ENCODE measurements at regions not wholly inside any gene's neighbourhood (a gene's known extent, or its start where the extent isn't known, plus 50 kb on each side); places are given as distances from the start of the nearest gene placed in this dataset.

DNA sequence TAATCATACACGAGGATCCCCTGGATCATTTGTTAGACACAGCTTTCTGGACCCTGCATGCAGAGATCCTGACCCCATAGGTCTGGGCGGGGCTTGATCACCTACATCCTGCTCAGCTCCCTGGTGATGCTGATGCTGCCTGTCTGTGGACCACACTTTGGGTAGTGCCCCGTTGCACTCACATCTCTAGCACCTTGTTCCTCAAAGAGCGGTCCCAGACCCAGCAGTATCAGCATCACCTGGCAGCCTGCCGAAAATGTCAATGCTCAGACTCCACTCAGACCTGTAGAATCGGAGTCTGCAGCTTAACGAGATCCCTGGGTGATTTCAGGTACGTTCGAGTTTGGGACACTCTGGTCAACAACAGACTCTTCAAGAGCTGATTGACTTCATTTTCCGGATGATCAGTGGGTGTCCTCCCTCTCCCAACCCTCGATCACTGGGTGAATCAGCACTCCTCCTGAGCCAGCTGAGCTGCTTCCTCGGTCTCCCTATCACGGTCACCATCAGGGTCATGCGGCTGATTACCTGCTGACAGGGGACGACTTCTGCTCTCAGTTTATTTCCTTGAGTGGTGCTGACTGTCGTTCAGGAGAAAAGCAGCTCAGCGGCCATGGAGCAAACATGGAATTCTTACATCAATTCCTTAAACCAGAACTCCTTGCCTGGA lies 150.6 kb upstream of the RAB12 start:
- DNase-seq: no peak

DNA sequence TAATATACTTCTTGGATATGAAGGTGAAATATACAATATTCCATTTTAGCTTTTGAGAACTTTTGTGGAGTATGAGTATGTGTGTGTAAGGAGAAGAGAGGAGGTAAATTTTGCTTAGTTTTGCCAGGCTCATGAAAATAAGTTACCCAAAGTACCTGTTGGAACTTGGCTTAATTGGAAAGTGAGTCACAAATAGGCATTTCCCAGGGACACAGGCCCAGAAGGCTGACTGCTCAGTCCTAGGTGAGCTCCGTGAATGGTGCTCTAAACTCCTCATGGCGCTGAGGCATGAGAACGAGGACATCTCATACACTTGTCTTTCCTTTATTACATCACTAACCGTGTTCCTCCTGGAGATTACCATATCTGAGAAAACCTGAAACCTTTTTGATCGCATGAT lies 148.5 kb upstream of the RAB12 start:
- no peak for DNase-seq

DNA sequence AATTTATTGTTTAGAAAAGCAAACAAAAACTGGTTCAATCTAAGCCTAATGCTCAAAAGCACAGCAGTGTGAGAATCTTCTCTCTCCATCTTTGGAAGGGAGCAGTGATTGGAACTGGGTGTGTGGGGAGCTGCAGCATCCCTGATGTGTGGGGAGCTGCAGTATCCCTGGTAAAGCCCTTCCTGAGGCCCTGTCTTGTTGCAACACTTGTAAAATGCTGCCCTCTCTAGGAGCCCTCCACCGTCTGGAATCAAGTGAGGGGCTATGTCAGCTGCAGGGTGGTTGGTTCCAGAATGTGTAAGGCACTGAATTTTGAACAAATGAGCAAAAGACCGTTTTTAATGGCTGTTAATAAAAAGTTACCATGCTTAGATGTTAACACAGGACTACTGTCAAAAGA lies 147.7 kb upstream of the RAB12 start:
- no peak for DNase-seq

DNA sequence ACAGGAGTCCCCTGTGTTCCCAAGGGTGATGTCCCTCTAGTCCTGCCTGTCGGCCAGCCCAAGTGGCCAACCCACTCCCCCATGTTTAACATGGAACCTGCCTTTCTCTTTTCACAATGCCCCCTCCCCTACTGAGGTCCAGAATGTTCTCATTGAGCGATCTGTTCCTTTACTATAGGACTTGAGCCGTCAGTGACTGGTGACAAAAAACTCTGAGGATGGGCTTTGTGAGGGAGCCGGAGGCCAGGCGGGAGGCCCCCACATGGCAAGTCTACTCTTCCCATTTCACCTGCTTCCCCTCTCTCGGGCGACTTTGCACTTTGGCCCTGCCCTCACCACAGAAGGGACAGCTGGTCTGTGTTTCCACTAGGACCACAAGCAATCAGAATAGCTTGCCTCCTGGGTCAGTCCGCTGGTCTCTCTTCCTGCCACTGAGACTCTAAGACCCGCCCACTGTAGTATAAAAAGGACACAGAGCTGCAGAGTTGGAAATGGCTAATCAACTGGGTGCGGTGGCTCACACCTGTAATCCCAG lies 146.5 kb upstream of the RAB12 start:
- DNase-seq: no peak

DNA sequence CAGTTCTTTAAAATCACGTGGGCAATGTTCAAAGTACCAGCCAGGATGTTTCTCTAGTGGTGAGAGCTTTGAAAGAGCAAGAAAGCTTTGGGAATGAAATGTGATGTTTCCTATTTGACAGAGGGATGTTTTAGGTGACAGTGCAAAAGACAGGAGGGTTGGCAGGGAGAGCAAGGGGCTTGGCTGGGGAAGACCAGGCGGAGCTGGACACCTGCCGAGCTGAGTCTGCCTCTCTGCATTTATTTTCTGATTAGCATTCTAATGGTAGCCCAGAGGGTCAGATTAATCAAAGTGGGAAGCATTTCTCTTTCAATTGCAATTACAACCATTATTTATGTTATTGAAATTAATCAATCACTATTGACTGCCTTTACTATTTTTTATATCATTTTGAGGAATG lies 145.4 kb upstream of the RAB12 start:
- no peak for DNase-seq

DNA sequence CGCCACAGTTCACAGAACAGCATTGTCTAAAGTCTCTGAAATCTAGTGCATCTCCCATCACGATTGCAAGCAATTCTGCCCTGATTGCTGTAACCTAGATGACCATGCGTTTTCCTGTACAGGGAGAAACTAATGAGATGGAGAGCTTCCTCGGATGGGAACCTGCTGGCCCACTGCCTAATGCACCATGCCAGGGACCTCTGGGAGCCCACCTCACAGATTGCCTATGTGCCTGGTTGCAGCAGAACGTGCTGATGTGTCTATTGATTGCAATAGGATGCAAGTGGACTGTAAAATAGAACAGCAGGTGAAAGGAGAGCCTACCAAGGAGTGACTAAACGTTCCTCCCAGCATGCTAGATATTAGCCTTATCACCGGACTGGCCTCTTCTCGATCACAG lies 141.0 kb upstream of the RAB12 start:
- no peak for DNase-seq

DNA sequence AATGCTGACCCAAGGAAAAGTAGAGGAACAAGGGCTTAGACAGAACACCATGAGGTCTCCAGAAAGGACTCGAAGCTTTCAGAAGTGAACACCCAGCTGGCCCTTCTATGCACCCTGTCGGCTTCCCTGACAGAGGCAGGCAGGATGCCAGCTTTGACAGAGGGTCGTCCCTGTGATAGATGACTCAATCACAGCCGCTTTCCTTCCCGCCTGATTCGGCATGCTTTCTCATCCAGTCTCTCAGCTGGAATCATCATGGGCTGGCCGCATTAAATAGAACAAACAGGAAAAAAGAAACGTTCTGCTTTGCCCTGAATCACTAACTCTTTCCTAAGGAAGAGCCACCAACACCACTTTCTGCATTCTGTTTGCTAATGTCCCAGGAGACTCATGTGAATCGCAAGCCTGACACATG lies 140.3 kb upstream of the RAB12 start:
- DNase-seq: no peak

DNA sequence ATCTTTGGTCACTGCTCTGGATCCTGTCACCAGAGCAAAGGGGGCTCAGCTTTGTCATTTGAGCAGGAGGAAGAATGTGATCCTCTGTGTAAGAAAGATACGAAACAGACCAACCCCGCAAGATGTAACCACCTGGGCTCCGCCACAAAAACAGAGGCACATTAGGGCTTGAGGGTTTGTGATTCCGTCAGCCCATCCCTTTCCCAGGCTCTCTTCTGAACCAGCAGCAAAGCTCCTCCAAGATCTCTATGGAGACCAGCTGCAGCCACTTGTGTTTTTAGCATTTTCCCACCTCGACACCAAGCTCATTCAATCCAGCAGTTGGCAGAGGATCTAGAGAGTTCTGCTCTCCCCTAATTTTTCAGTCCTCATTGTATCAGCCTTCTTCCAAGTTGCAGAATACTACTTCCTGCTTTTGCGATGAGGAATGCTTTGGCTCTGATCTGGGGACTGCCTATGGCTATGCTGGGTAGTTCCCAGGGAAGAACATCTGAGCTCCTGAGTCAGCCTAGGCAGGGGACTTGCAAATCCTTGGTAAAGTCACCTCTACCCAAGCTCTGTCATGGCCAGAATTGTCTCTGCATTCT lies 139.6 kb upstream of the RAB12 start:
- DNase-seq: no peak

DNA sequence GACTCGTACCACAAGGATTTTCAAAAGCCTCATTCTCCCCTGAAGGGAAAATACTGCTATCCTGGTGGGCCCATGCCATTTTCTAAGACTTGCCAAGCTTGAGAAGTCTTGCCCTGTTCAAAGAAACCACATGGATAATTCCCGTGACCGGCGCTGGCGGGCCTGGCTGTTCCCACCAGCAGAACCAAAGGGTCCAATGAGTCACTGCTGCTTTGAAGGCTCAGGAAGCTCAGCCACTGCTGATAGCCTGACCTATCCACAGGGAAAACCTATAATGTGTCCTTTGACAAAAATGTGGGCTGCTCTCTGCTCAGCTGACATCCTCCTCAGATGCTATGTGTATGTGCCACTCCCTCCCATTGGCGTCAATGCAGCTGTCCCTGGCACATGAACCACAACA lies 137.9 kb upstream of the RAB12 start:
- DNase-seq: no peak

DNA sequence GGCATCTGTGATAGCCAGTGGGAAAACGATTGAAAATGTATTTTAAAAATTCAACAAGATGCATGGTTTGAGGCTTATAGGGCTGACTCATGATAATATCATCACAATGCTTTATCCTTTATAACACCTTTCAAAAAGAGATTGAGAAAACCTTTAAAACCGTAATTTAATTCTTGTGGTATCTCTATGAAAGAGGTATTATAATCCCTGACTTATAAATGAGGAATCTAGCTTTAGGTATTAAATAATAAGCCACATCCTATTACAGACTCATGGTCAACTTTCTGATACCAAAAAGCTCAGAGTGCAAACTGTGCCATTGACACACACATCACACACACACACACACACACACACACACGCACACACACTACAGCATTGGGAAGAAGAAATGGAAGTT lies 134.6 kb upstream of the RAB12 start:
- no peak for DNase-seq

DNA sequence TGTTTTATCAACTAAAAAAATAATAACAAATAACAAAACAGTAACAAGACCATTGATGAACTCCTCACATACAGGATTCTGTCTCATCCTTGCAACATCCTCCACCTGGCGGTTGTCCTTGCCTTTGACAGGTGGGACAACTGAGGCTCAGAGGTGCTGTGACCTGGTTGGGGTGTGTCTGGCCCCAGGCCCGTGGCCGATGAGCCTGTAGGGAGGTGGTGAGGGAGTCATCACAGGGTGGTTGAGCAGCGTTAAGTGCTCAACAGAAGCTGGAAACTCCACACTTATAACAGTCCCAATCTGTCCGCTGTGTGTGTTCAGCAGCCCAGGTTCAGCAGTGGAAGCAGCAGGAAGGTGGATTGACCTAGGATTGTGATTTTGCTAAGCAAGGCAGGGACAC lies 131.6 kb upstream of the RAB12 start:
- no peak for DNase-seq

DNA sequence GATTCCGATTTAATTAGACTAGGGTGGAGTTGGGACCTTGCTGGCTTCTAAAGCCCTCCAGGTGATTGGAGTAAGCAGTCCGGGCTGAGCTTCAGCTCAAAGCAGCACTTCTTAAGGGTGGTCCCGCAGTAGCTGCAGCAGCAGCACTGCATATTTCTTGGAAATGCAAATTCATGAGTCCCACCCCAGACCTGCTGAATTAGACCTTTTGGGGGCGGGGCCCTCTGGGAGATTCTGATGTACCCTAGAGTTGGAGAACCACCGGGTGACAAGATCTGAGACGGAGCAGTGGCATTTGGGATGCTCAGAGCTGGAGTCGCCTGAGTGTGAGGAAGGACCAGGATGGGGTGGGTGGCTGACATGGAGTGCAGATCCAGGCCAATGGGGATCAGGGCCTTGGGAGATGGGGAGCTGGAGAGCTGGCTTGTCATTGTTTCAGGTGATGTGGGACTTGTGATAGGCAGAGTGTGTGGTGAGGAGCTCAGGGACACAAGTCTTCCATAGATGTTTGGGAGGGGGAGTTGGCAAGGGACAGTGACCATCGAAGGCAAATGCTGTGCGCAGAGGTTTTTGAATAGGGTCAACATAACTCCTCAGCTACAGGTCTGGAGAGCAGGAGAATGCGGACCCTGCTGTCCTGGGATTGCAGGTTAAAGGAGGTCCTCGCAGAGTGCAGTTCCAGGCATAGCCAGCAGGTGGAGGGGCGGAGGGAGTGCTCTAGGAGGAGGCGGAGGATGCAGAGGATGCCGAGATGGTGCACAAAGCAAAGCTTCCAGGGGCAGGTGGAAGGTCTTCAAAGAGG lies 130.9 kb upstream of the RAB12 start:
- peak; percentile 87 for DNase-seq

DNA sequence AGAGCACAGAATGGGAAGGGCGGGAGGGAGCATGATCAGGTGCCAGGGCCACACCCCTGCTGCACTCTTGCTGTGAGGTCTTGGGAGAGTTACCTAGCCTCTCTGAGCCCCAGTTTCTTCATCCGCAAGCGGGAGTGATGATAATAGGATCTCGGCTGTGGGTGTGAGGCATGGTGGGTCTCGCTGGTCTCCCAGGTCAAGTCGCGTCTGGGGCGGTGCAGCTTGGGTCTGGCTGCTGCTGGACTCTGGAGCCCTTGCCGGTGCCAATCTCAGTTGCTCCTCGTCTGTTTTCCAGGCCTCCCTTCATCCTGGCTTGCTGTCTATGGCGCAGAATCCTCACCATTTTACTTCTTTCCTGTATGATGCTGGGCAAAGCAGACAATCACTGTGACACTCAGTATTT lies 130.3 kb upstream of the RAB12 start:
- no peak for DNase-seq

DNA sequence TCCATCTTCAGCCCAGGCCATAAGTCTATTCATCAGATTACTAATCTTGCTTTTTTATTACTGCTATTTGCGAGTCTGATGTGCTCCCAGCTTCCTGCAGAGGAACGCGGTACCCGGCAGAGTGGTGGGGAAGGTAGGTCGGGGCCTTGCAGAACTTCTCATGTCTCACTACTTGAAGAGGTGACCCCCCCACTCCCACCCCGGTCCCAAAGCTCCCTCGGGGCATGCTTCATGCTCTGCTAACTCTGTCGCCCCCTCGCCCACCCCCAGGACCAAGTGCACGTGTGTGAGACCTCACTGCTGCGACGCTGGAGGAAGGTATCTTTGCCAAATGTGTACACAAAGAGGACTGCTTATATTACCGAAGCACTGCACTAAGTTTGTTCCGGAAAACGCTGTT lies 129.4 kb upstream of the RAB12 start:
- no peak for DNase-seq

DNA sequence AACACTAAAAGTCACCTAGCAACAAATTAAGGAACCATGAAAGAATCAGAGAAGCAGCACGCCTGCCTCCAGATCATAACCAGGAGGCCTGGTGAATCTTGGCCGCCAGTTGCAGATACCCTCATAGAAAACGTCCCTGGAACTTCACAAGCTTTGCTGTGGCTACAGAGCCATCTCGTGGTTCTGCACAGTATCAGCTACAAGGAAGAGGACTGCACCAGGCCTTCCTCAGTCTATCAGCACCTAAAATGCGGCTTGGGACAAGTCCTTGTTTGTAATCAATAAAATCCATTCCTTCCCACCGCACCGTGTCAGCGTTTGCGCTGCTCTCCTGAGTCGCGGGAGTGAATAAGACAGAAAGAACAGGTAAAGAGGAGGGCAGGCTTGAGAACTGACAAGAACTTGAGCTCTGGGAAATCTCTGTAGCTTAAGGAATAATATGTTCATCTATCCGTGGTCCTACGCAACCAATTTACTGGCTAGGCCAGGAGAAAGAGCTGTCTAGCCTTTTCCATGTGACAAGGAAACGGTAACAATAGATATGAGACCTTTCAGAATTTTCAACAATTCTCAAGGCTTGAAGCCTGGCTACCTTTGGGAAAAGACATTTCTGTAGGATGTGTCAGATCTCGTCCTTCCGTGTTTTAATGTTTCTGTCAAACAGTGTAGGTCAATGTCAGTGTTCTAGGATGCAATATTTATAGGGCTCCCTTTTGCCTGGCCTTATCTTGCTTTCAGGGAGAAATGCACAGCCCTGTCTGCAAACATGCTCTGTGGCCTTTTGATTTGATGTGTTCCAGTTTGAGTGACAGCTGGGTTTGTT lies 128.5 kb upstream of the RAB12 start:
- peak; percentile 79 for DNase-seq

DNA sequence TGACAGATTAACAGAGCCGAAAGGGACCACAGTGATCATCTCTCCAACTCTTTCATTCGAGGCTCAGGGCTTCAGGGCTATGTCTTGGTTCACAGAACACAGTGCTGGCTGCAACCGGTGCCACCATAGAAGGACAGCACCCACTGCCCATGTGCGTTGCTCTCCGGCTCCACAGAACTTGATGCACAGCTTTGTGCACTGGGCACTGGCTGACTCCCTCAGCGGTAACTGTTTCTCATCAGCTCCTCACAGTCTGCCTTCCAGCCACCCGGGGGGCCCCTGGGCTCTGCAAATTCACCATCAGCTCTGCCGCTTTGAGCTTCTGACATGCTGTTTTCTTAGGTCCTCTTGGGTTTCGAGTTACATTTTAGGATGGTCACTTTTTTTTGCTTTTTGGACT lies 124.3 kb upstream of the RAB12 start:
- DNase-seq: no peak

DNA sequence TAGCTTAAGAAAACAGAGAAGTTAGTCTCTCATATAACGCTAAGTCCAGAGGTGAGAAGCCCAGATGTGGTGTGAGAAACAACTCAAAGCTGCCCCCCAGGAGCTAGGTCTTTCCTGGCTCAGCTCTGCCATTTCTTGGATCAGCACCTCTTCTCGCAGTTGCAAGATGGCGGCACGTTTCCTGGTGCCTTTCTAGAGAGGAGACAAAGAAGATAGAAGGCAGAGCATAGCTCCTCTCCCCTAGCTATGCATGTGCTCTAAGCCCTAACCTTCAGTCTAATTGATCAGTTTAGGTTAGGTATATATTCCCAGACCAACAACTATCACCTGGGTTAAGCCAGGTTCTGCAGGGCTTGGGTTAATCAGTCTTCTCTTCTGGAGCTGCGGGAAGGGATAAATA lies 119.5 kb upstream of the RAB12 start:
- no peak for DNase-seq

DNA sequence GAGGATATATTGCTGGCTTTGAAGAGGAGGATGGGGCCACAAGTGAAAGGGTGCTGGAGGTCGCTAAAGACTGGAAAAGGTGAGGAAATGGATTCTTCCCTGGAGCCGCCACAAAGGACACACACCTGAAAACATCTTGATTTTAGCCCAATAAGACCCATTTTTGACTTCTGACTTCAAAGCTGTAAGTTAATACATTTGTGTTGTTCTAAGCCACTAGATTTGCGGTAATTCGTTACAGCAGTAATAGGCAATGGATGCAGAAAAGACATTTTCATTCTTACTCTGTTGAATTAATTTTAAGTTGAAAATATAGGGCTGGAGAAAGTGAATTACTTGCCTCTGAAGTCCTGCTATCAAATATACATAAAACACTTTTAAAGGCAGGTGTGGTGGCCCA lies 117.7 kb upstream of the RAB12 start:
- no peak for DNase-seq

DNA sequence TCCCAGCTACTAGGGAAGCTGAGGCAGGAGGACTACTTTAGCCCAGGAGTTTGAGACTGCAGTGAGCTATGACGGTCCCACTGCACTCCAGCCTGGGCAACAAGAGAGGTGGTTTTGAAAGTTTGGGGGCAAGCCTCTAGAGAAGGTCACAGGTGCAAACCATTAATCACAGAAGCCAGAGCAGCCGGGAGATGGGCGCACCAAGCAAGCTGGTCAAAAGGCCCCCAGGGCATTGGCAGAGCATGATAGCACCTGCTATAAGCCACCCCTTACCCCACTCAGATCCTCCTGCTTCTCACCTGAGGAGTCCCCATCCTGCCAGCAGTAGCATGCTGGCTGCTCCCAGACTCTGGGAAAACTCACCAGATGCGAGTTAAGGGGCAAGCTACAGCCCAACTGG lies 116.1 kb upstream of the RAB12 start:
- DNase-seq: no peak

DNA sequence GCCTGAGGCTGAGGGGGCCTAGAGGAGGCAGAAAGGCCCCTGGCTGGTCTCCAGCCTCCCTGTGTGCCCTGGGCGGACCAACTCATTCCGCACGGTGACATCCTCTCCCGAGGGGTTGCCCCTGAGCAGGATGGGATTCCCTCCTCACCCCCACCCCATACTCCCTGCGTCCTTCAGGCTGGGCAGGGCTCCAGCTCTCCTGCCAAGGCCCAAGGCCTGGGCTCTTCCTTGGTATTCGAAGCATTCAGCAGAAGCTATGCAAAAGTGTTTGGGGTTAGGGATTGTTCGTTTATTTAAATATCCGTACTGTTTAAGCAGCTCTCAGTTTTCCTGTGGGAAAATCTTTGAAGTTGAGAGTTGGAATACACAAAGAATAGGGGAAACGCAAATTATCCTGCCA lies 113.1 kb upstream of the RAB12 start:
- no peak for DNase-seq

DNA sequence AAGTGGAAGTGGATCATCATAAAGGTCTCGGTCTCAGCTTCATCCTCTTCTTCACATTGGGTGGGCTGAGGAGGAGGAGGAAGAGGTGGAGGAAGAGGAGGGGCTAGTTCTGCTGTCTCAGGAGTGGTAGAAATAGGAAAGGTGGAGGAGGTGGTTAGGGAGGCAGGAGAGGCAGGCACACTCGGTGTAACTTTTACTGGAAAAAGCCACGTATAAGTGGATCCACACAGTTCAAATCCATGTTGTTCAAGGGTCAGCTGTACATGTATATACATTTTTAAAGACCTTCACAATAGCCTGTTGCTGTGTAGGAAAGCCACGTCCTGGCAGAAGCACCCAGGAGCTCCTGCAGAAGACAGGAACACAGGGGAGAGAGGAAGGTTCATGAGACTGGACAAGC lies 110.3 kb upstream of the RAB12 start:
- DNase-seq: no peak

DNA sequence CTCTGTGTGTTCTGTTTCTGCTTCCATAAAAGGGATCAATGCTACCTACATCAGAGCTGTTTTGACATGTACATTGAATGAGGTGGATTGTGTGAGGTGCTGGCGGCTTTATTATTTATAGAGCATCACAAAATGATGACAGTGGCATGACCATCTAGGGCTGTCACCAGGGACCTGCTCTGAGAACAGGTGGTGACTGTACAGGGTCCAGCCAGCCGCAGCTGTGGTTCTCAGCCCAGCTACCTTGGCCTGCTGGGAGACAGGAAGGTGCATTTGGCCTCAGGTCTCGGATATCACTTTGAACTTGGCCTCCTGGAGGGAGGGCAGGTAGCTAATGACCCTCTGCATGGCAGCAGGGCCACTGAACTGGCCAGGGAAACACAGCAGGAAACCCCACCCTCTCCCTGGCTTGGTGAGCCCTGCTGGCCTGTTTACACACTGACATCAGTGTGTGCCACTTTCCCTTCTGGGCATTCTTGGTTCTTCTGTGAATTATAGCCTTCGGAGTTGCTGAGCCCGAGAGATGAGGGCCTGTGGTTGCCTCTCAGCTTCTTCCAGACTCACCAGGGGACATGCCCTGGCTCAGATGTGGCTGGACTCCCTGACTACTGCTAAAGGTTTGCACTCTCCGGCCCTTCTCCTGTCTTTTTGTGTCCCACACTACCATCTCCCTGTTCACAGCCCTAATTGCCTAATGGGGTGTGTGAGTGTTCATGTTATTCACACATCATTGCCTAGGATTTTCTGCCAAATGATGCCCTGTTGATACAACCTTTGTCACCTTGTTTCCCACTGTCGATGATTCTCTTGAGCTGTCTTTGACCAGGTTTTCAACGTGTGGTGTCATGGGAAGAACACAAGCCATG lies 109.2 kb upstream of the RAB12 start:
- no peak for DNase-seq

All from OCI-M1 (cell line).